ENCODE measurements at regions not wholly inside any gene's neighbourhood (a gene's known extent, or its start where the extent isn't known, plus 50 kb on each side); places are given as distances from the start of the nearest gene placed in this dataset.

- TF ChIP-seq, protein P1, sequence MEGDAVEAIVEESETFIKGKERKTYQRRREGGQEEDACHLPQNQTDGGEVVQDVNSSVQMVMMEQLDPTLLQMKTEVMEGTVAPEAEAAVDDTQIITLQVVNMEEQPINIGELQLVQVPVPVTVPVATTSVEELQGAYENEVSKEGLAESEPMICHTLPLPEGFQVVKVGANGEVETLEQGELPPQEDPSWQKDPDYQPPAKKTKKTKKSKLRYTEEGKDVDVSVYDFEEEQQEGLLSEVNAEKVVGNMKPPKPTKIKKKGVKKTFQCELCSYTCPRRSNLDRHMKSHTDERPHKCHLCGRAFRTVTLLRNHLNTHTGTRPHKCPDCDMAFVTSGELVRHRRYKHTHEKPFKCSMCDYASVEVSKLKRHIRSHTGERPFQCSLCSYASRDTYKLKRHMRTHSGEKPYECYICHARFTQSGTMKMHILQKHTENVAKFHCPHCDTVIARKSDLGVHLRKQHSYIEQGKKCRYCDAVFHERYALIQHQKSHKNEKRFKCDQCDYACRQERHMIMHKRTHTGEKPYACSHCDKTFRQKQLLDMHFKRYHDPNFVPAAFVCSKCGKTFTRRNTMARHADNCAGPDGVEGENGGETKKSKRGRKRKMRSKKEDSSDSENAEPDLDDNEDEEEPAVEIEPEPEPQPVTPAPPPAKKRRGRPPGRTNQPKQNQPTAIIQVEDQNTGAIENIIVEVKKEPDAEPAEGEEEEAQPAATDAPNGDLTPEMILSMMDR (tag by site-specific recombination; IDR thresholded peaks at IDR 0.05): no peak
- TF ChIP-seq ZNF112 (tag by site-specific recombination; IDR thresholded peaks at IDR 0.05) (no peak), ZNF292 (tag by site-specific recombination; IDR thresholded peaks at IDR 0.05; ENCODE audit: borderline replicate concordance, low read depth) (no peak), ZBTB1 (tag by site-specific recombination; IDR thresholded peaks at IDR 0.05) (no peak), ZNF19 (tag by site-specific recombination; IDR thresholded peaks at IDR 0.05; ENCODE audit: low read depth) (no peak)
- TF ChIP-seq, protein P2, sequence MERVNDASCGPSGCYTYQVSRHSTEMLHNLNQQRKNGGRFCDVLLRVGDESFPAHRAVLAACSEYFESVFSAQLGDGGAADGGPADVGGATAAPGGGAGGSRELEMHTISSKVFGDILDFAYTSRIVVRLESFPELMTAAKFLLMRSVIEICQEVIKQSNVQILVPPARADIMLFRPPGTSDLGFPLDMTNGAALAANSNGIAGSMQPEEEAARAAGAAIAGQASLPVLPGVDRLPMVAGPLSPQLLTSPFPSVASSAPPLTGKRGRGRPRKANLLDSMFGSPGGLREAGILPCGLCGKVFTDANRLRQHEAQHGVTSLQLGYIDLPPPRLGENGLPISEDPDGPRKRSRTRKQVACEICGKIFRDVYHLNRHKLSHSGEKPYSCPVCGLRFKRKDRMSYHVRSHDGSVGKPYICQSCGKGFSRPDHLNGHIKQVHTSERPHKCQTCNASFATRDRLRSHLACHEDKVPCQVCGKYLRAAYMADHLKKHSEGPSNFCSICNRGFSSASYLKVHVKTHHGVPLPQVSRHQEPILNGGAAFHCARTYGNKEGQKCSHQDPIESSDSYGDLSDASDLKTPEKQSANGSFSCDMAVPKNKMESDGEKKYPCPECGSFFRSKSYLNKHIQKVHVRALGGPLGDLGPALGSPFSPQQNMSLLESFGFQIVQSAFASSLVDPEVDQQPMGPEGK (tag by site-specific recombination; IDR thresholded peaks at IDR 0.05): no peak
- TF ChIP-seq, protein P3, sequence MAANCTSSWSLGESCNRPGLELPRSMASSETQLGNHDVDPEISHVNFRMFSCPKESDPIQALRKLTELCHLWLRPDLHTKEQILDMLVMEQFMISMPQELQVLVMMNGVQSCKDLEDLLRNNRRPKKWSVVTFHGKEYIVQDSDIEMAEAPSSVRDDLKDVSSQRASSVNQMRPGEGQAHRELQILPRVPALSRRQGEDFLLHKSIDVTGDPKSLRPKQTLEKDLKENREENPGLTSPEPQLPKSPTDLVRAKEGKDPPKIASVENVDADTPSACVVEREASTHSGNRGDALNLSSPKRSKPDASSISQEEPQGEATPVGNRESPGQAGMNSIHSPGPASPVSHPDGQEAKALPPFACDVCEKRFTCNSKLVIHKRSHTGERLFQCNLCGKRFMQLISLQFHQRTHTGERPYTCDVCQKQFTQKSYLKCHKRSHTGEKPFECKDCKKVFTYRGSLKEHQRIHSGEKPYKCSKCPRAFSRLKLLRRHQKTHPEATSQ (tag by site-specific recombination; IDR thresholded peaks at IDR 0.05): no peak
Observed at GRCh38 chr2:53315149-53315548, 452.5 kb upstream of the CHAC2 start.
